ENCODE measurements at regions not wholly inside any gene's neighbourhood (a gene's known extent, or its start where the extent isn't known, plus 50 kb on each side); places are given as distances from the start of the nearest gene placed in this dataset.
"Not testable (repeated sequence)": the region's sequence is repeated elsewhere in the genome, so short reads cannot be mapped to it uniquely, and the experiment has no call there.

GRCh38 chr2:120628248-120628647, 107.4 kb upstream of the GLI2 start:
- no peak for DNase-seq (ENCODE audit: low read depth)

- DNase-seq (ENCODE audit: low read depth): no peak
These were observed 106.3 kb upstream of the GLI2 start for GRCh38 chr2:120629241-120629895.

GRCh38 chr2:120630031-120630701, 105.5 kb upstream of the GLI2 start:
- no peak for DNase-seq (ENCODE audit: low read depth)

GRCh38 chr2:120631236-120631635, 104.4 kb upstream of the GLI2 start:
- DNase-seq (ENCODE audit: low read depth): no peak

- DNase-seq (ENCODE audit: low read depth): no peak
These were observed 103.9 kb upstream of the GLI2 start for GRCh38 chr2:120631724-120632123.

- no peak for DNase-seq (ENCODE audit: low read depth)
These were observed 102.6 kb upstream of the GLI2 start for GRCh38 chr2:120632796-120633646.

- no peak for DNase-seq (ENCODE audit: low read depth)
These were observed 101.1 kb upstream of the GLI2 start for GRCh38 chr2:120634533-120634932.

GRCh38 chr2:120635146-120635545, 100.5 kb upstream of the GLI2 start:
- DNase-seq (ENCODE audit: low read depth): no peak

GRCh38 chr2:120637847-120638246, 97.8 kb upstream of the GLI2 start:
- no peak for DNase-seq (ENCODE audit: low read depth)

GRCh38 chr2:120638450-120638849, 97.2 kb upstream of the GLI2 start:
- DNase-seq (ENCODE audit: low read depth): no peak

GRCh38 chr2:120641366-120641771, 94.3 kb upstream of the GLI2 start:
- DNase-seq (ENCODE audit: low read depth): peak; percentile 9

- no peak for DNase-seq (ENCODE audit: low read depth)
These were observed 93.0 kb upstream of the GLI2 start for GRCh38 chr2:120642646-120643045.

GRCh38 chr2:120646994-120647393, 88.7 kb upstream of the GLI2 start:
- no peak for DNase-seq (ENCODE audit: low read depth)

GRCh38 chr2:120647487-120647886, 88.2 kb upstream of the GLI2 start:
- peak; percentile 11 for DNase-seq (ENCODE audit: low read depth)

- not testable (repeated sequence) for DNase-seq (ENCODE audit: low read depth)
These were observed 86.3 kb upstream of the GLI2 start for GRCh38 chr2:120649381-120649780.

GRCh38 chr2:120650022-120650644, 85.5 kb upstream of the GLI2 start:
- peak; percentile 29 for DNase-seq (ENCODE audit: low read depth)

- no peak for DNase-seq (ENCODE audit: low read depth)
These were observed 83.8 kb upstream of the GLI2 start for GRCh38 chr2:120651818-120652217.

- peak; percentile 18 for DNase-seq (ENCODE audit: low read depth)
These were observed 82.6 kb upstream of the GLI2 start for GRCh38 chr2:120653046-120653445.

- DNase-seq (ENCODE audit: low read depth): no peak
These were observed 81.8 kb upstream of the GLI2 start for GRCh38 chr2:120653871-120654270.

GRCh38 chr2:120654381-120655134, 81.1 kb upstream of the GLI2 start:
- DNase-seq (ENCODE audit: low read depth): no peak

- DNase-seq (ENCODE audit: low read depth): no peak
These were observed 79.3 kb upstream of the GLI2 start for GRCh38 chr2:120656273-120656950.

Measured in amniotic epithelial cell (primary cell).